Activated CD4-positive, alpha-beta T cell treated with anti-CD3 and anti-CD28 coated beads for 36 hours (primary cell): ENCODE measurements at regions not wholly inside any gene's neighbourhood (a gene's known extent, or its start where the extent isn't known, plus 50 kb on each side); places are given as distances from the start of the nearest gene placed in this dataset.

ENCODE experiments used
- ATAC-seq: fragments of 200-7000 bp; cut with Tn5 transposase; one replicate; pipeline ENCODE4 v1.10.0; 2021; ENCODE audit warnings: mild to moderate bottlenecking, moderate library complexity
- CTCF ChIA-PET: fragments of 350-600 bp; sonication (Branson Sonifier 250); formaldehyde crosslinking; loops from one replicate; lab custom pipeline; 2021; ENCODE audit warnings: antibody characterized with exemption; lab: Charles Lee
- POLR2A ChIA-PET: fragments of 350-600 bp; sonication (Branson Sonifier 250); formaldehyde crosslinking; loops from one replicate; lab custom pipeline; 2021; ENCODE audit warnings: antibody characterized with exemption, inconsistent platforms; lab: Charles Lee
- DNase-seq: peaks from one replicate; pipeline ENCODE4 v3.0.0-alpha.2; 2020
- H3K27ac Mint-ChIP-seq: one replicate; pipeline ENCODE4 v1.8.0; 2021; ENCODE audit warnings: mixed read lengths
- H3K27me3 Mint-ChIP-seq: one replicate; pipeline ENCODE4 v1.8.0; 2021; ENCODE audit warnings: mixed read lengths
- H3K36me3 Mint-ChIP-seq: one replicate; pipeline ENCODE4 v1.8.0; 2021; ENCODE audit warnings: low read depth, mixed read lengths
- H3K4me1 Mint-ChIP-seq: one replicate; pipeline ENCODE4 v1.8.0; 2021; ENCODE audit warnings: mixed read lengths
- H3K4me3 Mint-ChIP-seq: one replicate; pipeline ENCODE4 v1.8.0; 2021; ENCODE audit warnings: mild to moderate bottlenecking, moderate library complexity, mixed read lengths
- H3K9me3 Mint-ChIP-seq: one replicate; pipeline ENCODE4 v1.8.0; 2021; ENCODE audit warnings: low read depth, mixed read lengths
- intact Hi-C, 2 experiments: fragments of 100-400 bp; cut with DNase I in 1 of 2; cut with micrococcal nuclease in 1 of 2; formaldehyde crosslinking; loops; one replicate each; pipeline versions ENCODE4 v1.14.2 to v1.15.1; 2022 to 2024; cut with DNase I, micrococcal nuclease

GRCh38 chr18:45353530-45353929 lies 261.7 kb upstream of the SLC14A2 start:
- CTCF ChIA-PET, result no interaction called here
- no peak overlapping the region for H3K27ac Mint-ChIP-seq
- intact Hi-C loops, result no loop called here
- H3K9me3 Mint-ChIP-seq, result no peaks in the 10 kb centered on the region
- ATAC-seq, result no peak
- DNase-seq, result no peak
- H3K4me3 Mint-ChIP-seq, result no peak overlapping the region
- no peaks in the 10 kb centered on the region for H3K4me1 Mint-ChIP-seq
- POLR2A ChIA-PET, result no interaction called here
- peaks cover 13% of the 10 kb centered on the region for H3K27me3 Mint-ChIP-seq
- H3K36me3 Mint-ChIP-seq, result no peaks in the 10 kb centered on the region

- ChIA-PET POLR2A (no interaction called here), CTCF (interaction anchor here (0.6 to 1.1 kb wide), 3 partner anchors 22 to 419 kb away, joined by 3 read pairs; no protein-coding TSS in a partner anchor)
- H3K27me3 Mint-ChIP-seq, result peaks cover 10% of the 10 kb centered on the region
- no peaks in the 10 kb centered on the region for H3K4me1 Mint-ChIP-seq
- ATAC-seq, result peak; percentile 60
- H3K9me3 Mint-ChIP-seq, result no peaks in the 10 kb centered on the region
- no peak overlapping the region for H3K27ac Mint-ChIP-seq
- DNase-seq, result no peak
- H3K36me3 Mint-ChIP-seq, result no peaks in the 10 kb centered on the region
- intact Hi-C loops, result no loop called here
- H3K4me3 Mint-ChIP-seq, result no peak overlapping the region
Observed at GRCh38 chr18:45355944-45356520, 259.2 kb upstream of the SLC14A2 start.

GRCh38 chr18:45357686-45358470 lies 257.4 kb upstream of the SLC14A2 start:
- ChIA-PET CTCF (no interaction called here), POLR2A (no interaction called here)
- no peaks in the 10 kb centered on the region for H3K4me1 Mint-ChIP-seq
- no peaks in the 10 kb centered on the region for H3K9me3 Mint-ChIP-seq
- DNase-seq (no peak), ATAC-seq (no peak)
- peaks cover 8% of the 10 kb centered on the region for H3K27me3 Mint-ChIP-seq
- intact Hi-C loops, result no loop called here
- no peak overlapping the region for H3K4me3 Mint-ChIP-seq
- H3K36me3 Mint-ChIP-seq, result no peaks in the 10 kb centered on the region
- no peak overlapping the region for H3K27ac Mint-ChIP-seq

GRCh38 chr18:45359275-45360009 lies 255.8 kb upstream of the SLC14A2 start:
- no peak for DNase-seq
- no peaks in the 10 kb centered on the region for H3K36me3 Mint-ChIP-seq
- CTCF ChIA-PET, result no interaction called here
- H3K4me1 Mint-ChIP-seq, result no peaks in the 10 kb centered on the region
- ATAC-seq, result no peak
- peaks cover 14% of the 10 kb centered on the region for H3K27me3 Mint-ChIP-seq
- H3K27ac Mint-ChIP-seq, result no peak overlapping the region
- intact Hi-C loops, result no loop called here
- POLR2A ChIA-PET, result no interaction called here
- H3K9me3 Mint-ChIP-seq, result no peaks in the 10 kb centered on the region
- H3K4me3 Mint-ChIP-seq, result no peak overlapping the region

- Mint-ChIP-seq H3K4me3 (no peak overlapping the region), H3K9me3 (no peaks in the 10 kb centered on the region), H3K4me1 (no peaks in the 10 kb centered on the region), H3K27ac (no peak overlapping the region), H3K36me3 (no peaks in the 10 kb centered on the region), H3K27me3 (peaks cover 14% of the 10 kb centered on the region)
- ChIA-PET POLR2A (no interaction called here), CTCF (interaction anchor here (0.6 to 1.1 kb wide), 2 partner anchors 534 to 783 kb away, joined by 3 read pairs; no protein-coding TSS in a partner anchor)
- intact Hi-C loops, result no loop called here
- ATAC-seq, result no peak
- no peak for DNase-seq
Observed at GRCh38 chr18:45361125-45361851, 254.0 kb upstream of the SLC14A2 start.

- ATAC-seq (no peak), DNase-seq (no peak)
- intact Hi-C loops, result no loop called here
- CTCF ChIA-PET, result interaction anchor here (0.8 kb wide), 1 partner anchor 16 kb away, joined by 3 read pairs; no protein-coding TSS in a partner anchor
- no peaks in the 10 kb centered on the region for H3K36me3 Mint-ChIP-seq
- H3K9me3 Mint-ChIP-seq, result no peaks in the 10 kb centered on the region
- no peak overlapping the region for H3K4me3 Mint-ChIP-seq
- no peaks in the 10 kb centered on the region for H3K4me1 Mint-ChIP-seq
- peaks cover 14% of the 10 kb centered on the region for H3K27me3 Mint-ChIP-seq
- POLR2A ChIA-PET, result no interaction called here
- H3K27ac Mint-ChIP-seq, result no peak overlapping the region
Observed at GRCh38 chr18:45363196-45363595, 252.1 kb upstream of the SLC14A2 start.

- peaks cover 13% of the 10 kb centered on the region for H3K27me3 Mint-ChIP-seq
- no peak for ATAC-seq
- CTCF ChIA-PET, result no interaction called here
- no peak overlapping the region for H3K27ac Mint-ChIP-seq
- H3K4me3 Mint-ChIP-seq, result no peak overlapping the region
- POLR2A ChIA-PET, result interaction anchor here (0.9 kb wide), 1 partner anchor 1783 kb away, joined by 3 read pairs; no protein-coding TSS in a partner anchor
- intact Hi-C loops, result no loop called here
- no peaks in the 10 kb centered on the region for H3K4me1 Mint-ChIP-seq
- DNase-seq, result no peak
- no peaks in the 10 kb centered on the region for H3K9me3 Mint-ChIP-seq
- H3K36me3 Mint-ChIP-seq, result no peaks in the 10 kb centered on the region
Observed at GRCh38 chr18:45365835-45366234, 249.4 kb upstream of the SLC14A2 start.

GRCh38 chr18:45370255-45371010 lies 244.8 kb upstream of the SLC14A2 start:
- H3K36me3 Mint-ChIP-seq, result no peaks in the 10 kb centered on the region
- H3K4me1 Mint-ChIP-seq, result no peaks in the 10 kb centered on the region
- H3K27me3 Mint-ChIP-seq, result no peaks in the 10 kb centered on the region
- ChIA-PET CTCF (interaction anchor here (0.7 to 2.3 kb wide), 2 partner anchors 14 to 58 kb away, joined by 3 to 11 read pairs; no protein-coding TSS in a partner anchor), POLR2A (no interaction called here)
- H3K4me3 Mint-ChIP-seq, result no peak overlapping the region
- no peak overlapping the region for H3K27ac Mint-ChIP-seq
- DNase-seq (no peak), ATAC-seq (no peak)
- intact Hi-C loops, result no loop called here
- H3K9me3 Mint-ChIP-seq, result no peaks in the 10 kb centered on the region

- ChIA-PET POLR2A (no interaction called here), CTCF (interaction anchor here (0.5 to 3.0 kb wide), 2 partner anchors 12 to 256 kb away, joined by 3 to 12 read pairs; no protein-coding TSS in a partner anchor)
- Mint-ChIP-seq H3K36me3 (no peaks in the 10 kb centered on the region), H3K9me3 (no peaks in the 10 kb centered on the region), H3K27me3 (peaks cover 14% of the 10 kb centered on the region), H3K4me1 (no peaks in the 10 kb centered on the region), H3K4me3 (no peak overlapping the region), H3K27ac (no peak overlapping the region)
- DNase-seq (no peak), ATAC-seq (no peak)
- intact Hi-C loops, result no loop called here
Observed at GRCh38 chr18:45373286-45373880, 241.9 kb upstream of the SLC14A2 start.

GRCh38 chr18:45374236-45374635 lies 241.0 kb upstream of the SLC14A2 start:
- Mint-ChIP-seq H3K36me3 (no peaks in the 10 kb centered on the region), H3K4me3 (no peak overlapping the region), H3K9me3 (no peaks in the 10 kb centered on the region), H3K27me3 (peaks cover 18% of the 10 kb centered on the region), H3K27ac (no peak overlapping the region), H3K4me1 (no peaks in the 10 kb centered on the region)
- intact Hi-C loops, result no loop called here
- DNase-seq (no peak), ATAC-seq (no peak)
- POLR2A ChIA-PET, result no interaction called here
- CTCF ChIA-PET, result interaction anchor here (0.8 to 3.0 kb wide), 2 partner anchors 12 to 271 kb away, joined by 3 to 12 read pairs; no protein-coding TSS in a partner anchor
